ENCODE measurements at regions not wholly inside any gene's neighbourhood (a gene's known extent, or its start where the extent isn't known, plus 50 kb on each side); places are given as distances from the start of the nearest gene placed in this dataset.

DNA sequence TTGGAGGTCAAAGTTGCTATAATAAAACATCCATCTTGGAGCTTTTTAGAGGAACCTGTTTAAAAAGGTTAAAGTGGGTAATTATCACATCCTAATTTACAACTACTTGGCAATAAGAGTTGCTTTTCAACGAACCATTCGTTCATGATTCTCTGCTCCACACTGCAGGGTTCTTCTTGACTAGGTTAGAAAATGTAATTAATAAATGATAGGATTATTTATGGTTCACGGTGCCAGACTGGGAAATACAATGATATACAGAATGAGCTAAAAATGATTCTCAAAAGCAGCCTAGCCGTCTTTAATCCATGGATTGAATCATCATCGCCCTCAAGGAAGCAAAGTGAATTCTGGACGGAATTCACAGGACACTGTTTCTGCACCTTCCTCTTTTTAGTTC, 291.2 kb downstream of the TEX29 start:
- no peak for TF ChIP-seq POLR2A (IDR thresholded peaks at IDR 0.05)
- TF ChIP-seq, protein P1, sequence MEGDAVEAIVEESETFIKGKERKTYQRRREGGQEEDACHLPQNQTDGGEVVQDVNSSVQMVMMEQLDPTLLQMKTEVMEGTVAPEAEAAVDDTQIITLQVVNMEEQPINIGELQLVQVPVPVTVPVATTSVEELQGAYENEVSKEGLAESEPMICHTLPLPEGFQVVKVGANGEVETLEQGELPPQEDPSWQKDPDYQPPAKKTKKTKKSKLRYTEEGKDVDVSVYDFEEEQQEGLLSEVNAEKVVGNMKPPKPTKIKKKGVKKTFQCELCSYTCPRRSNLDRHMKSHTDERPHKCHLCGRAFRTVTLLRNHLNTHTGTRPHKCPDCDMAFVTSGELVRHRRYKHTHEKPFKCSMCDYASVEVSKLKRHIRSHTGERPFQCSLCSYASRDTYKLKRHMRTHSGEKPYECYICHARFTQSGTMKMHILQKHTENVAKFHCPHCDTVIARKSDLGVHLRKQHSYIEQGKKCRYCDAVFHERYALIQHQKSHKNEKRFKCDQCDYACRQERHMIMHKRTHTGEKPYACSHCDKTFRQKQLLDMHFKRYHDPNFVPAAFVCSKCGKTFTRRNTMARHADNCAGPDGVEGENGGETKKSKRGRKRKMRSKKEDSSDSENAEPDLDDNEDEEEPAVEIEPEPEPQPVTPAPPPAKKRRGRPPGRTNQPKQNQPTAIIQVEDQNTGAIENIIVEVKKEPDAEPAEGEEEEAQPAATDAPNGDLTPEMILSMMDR (IDR thresholded peaks at IDR 0.05 in 4 of 5, conservative IDR thresholded peaks at IDR 0.05 in 1 of 5): no peak
